H9 (cell line): ENCODE measurements at regions not wholly inside any gene's neighbourhood (a gene's known extent, or its start where the extent isn't known, plus 50 kb on each side); places are given as distances from the start of the nearest gene placed in this dataset.

Source experiments
- DNase-seq: peaks from one replicate; pipeline ENCODE4 v3.0.0-alpha.2; 2017
- H2AFZ ChIP-seq: one replicate; pipeline ENCODE4 v1.6.1; 2013; ENCODE audit warnings: mild to moderate bottlenecking, low read length, control low read depth, moderate library complexity
- H2AK5ac ChIP-seq: 2 replicates; pipeline ENCODE4 v1.6.1; 2013; ENCODE audit warnings: low read length, control low read depth, mixed read lengths; ENCODE audit not compliant: insufficient read length
- H2BK120ac ChIP-seq: one replicate; pipeline ENCODE4 v1.6.1; 2013; ENCODE audit warnings: low read depth, mild to moderate bottlenecking, low read length, control low read depth, inconsistent platforms; ENCODE audit not compliant: poor library complexity, severe bottlenecking
- H2BK12ac ChIP-seq: 2 replicates; pipeline ENCODE4 v1.6.1; 2013; ENCODE audit warnings: low read length, control low read depth, mixed read lengths, low read depth; ENCODE audit not compliant: insufficient read length
- H2BK15ac ChIP-seq: 2 replicates; pipeline ENCODE4 v1.6.1; 2013; ENCODE audit warnings: low read depth, low read length, control low read depth
- H2BK20ac ChIP-seq: one replicate; pipeline ENCODE4 v1.6.1; 2013; ENCODE audit warnings: low read depth, mild to moderate bottlenecking, low read length, control low read depth, inconsistent platforms; ENCODE audit not compliant: poor library complexity, severe bottlenecking
- H2BK5ac ChIP-seq: 2 replicates; pipeline ENCODE4 v1.6.1; 2013; ENCODE audit warnings: low read length, control low read depth, mixed read lengths; ENCODE audit not compliant: insufficient read length
- H3K14ac ChIP-seq: 2 replicates; pipeline ENCODE4 v1.6.1; 2013; ENCODE audit warnings: low read length, control low read depth; ENCODE audit not compliant: insufficient read depth
- H3K18ac ChIP-seq: 2 replicates; pipeline ENCODE4 v1.6.1; 2013; ENCODE audit warnings: low read depth, mild to moderate bottlenecking, mixed read lengths, low read length, control low read depth; ENCODE audit not compliant: insufficient read length
- H3K23ac ChIP-seq: 2 replicates; pipeline ENCODE4 v1.6.1; 2013; ENCODE audit warnings: low read length, control low read depth, mixed read lengths, low read depth; ENCODE audit not compliant: insufficient read length
- H3K23me2 ChIP-seq: 2 replicates; pipeline ENCODE4 v1.6.1; 2013; ENCODE audit warnings: low read depth, mild to moderate bottlenecking, mixed read lengths, low read length, control low read depth; ENCODE audit not compliant: insufficient read length, poor library complexity, severe bottlenecking
- H3K27ac ChIP-seq: 2 replicates; pipeline ENCODE4 v1.5.1; 2013; ENCODE audit warnings: low read length, control low read depth, mixed read lengths, low read depth; ENCODE audit not compliant: insufficient read length
- H3K27me3 ChIP-seq: 2 replicates; pipeline ENCODE4 v1.6.1; 2013; ENCODE audit warnings: low read length, control low read depth, inconsistent platforms; ENCODE audit not compliant: insufficient read depth
- H3K4ac ChIP-seq: 2 replicates; pipeline ENCODE4 v1.6.1; 2013; ENCODE audit warnings: low read depth, mild to moderate bottlenecking, control low read depth, inconsistent platforms, low read length, moderate library complexity
- H3K4me1 ChIP-seq: 2 replicates; pipeline ENCODE4 v1.6.1; 2013; ENCODE audit warnings: low read length, control low read depth, inconsistent platforms; ENCODE audit not compliant: insufficient read depth
- H3K4me2 ChIP-seq: 2 replicates; pipeline ENCODE4 v1.6.1; 2013; ENCODE audit warnings: low read length, control low read depth, mixed read lengths; ENCODE audit not compliant: insufficient read length, insufficient read depth
- H3K56ac ChIP-seq: 2 replicates; pipeline ENCODE4 v1.6.1; 2013; ENCODE audit warnings: low read depth, mild to moderate bottlenecking, mixed read lengths, low read length, control low read depth; ENCODE audit not compliant: insufficient read length
- H3K79me1 ChIP-seq: 2 replicates; pipeline ENCODE4 v1.6.1; 2013; ENCODE audit warnings: low read depth, mild to moderate bottlenecking, moderate library complexity, low read length, control low read depth, inconsistent platforms; ENCODE audit not compliant: insufficient read depth, poor library complexity, severe bottlenecking
- H3K79me2 ChIP-seq: 2 replicates; pipeline ENCODE4 v1.6.1; 2013; ENCODE audit warnings: low read length, control low read depth, inconsistent platforms; ENCODE audit not compliant: insufficient read depth
- H3K9ac ChIP-seq: 2 replicates; pipeline ENCODE4 v1.6.1; 2013; ENCODE audit warnings: low read length, control low read depth, mixed read lengths; ENCODE audit not compliant: insufficient read length; ENCODE audit errors: extremely low read depth
- H3K9me3 ChIP-seq: one replicate; pipeline ENCODE4 v1.6.1; 2013; ENCODE audit warnings: low read depth, low read length, inconsistent platforms; ENCODE audit not compliant: control insufficient read depth
- H3T11ph ChIP-seq: one replicate; pipeline ENCODE4 v1.6.1; 2013; ENCODE audit warnings: mild to moderate bottlenecking, low read length, control low read depth, inconsistent platforms
- H4K20me1 ChIP-seq: one replicate; pipeline ENCODE4 v1.6.1; 2013; ENCODE audit not compliant: control insufficient read depth, insufficient read length, insufficient read depth
- H4K5ac ChIP-seq: 2 replicates; pipeline ENCODE4 v1.6.1; 2013; ENCODE audit warnings: low read depth, mild to moderate bottlenecking, mixed read lengths, low read length, control low read depth; ENCODE audit not compliant: insufficient read length
- H4K8ac ChIP-seq: replicated peaks from 2 replicates; pipeline ENCODE4 v1.6.1; 2013; ENCODE audit warnings: low read length, control low read depth, mixed read lengths, low read depth; ENCODE audit not compliant: insufficient read length
- H4K91ac ChIP-seq: 2 replicates; pipeline ENCODE4 v1.6.1; 2013; ENCODE audit warnings: low read depth, mild to moderate bottlenecking, moderate library complexity, mixed read lengths, low read length, control low read depth; ENCODE audit not compliant: insufficient read length
- H3K27ac Mint-ChIP-seq, 3 experiments: 2 replicates in 2 of 3; 3 replicates in 1 of 3; pipeline ENCODE4 v1.8.0; 2020 to 2021; ENCODE audit warnings: mixed read lengths in 3 of 3, mild to moderate bottlenecking in 1 of 3, moderate library complexity in 1 of 3
- H3K27me3 Mint-ChIP-seq: 2 replicates; pipeline ENCODE4 v1.8.0; 2021; ENCODE audit warnings: low read depth, mild to moderate bottlenecking, moderate library complexity, mixed read lengths
- H3K36me3 Mint-ChIP-seq, 3 experiments: 2 replicates in 2 of 3; 3 replicates in 1 of 3; pipeline ENCODE4 v1.8.0; 2020 to 2021; ENCODE audit warnings: low read depth in 3 of 3, mixed read lengths in 3 of 3; ENCODE audit not compliant: insufficient read depth in 1 of 3
- H3K4me1 Mint-ChIP-seq, 2 experiments: 2 replicates each; pipeline ENCODE4 v1.8.0; 2020; ENCODE audit warnings: mixed read lengths in 2 of 2
- H3K4me3 Mint-ChIP-seq, 2 experiments: 2 replicates in 1 of 2; 3 replicates in 1 of 2; pipeline ENCODE4 v1.8.0; 2020 to 2021; ENCODE audit warnings: mild to moderate bottlenecking in 2 of 2, mixed read lengths in 2 of 2, moderate library complexity in 1 of 2
- H3K9me3 Mint-ChIP-seq, 2 experiments: 2 replicates in 1 of 2; 3 replicates in 1 of 2; pipeline ENCODE4 v1.8.0; 2020; ENCODE audit warnings: mild to moderate bottlenecking in 2 of 2, mixed read lengths in 2 of 2, moderate library complexity in 1 of 2
- CTCF ChIP-seq: fragments of 200-600 bp; sonication (generic); conservative IDR thresholded peaks from 3 replicates; pipeline ENCODE4 v1.8.0; 2021; ENCODE audit warnings: antibody characterized with exemption, mild to moderate bottlenecking
- WGBS: extraction: QIAGEN DNeasy Blood & Tissue Kit; methylation state at CpG from one replicate; pipeline ENCODE4 v1.1.7; 2013; ENCODE audit warnings: missing lambda C conversion rate, low lambda C conversion rate, mixed read lengths; ENCODE audit not compliant: insufficient read length; ENCODE audit errors: extremely low coverage; 5-methylcytosine and 5-hydroxymethylcytosine counted together

GRCh38 chr7:54847921-54848320 lies 88.9 kb upstream of the SEC61G start:
- Histone ChIP-seq H3K9me3 (no peaks in the 10 kb centered on the region), H4K20me1 (no peaks in the 10 kb centered on the region), H3K4me2 (no peak overlapping the region), H2AFZ (no peak overlapping the region), H2BK15ac (no peak overlapping the region), H3K4me1 (no peaks in the 10 kb centered on the region), H2BK120ac (no peak overlapping the region), H2AK5ac (no peak overlapping the region), H3K79me2 (no peaks in the 10 kb centered on the region), H3K27me3 (no peaks in the 10 kb centered on the region), H4K8ac (no peak overlapping the region), H4K5ac (no peak overlapping the region), H3K56ac (no peak overlapping the region), H2BK5ac (no peak overlapping the region), H3K14ac (no peak overlapping the region), H3K79me1 (no peaks in the 10 kb centered on the region), H2BK12ac (no peak overlapping the region), H3K23ac (no peak overlapping the region), H3K4ac (no peak overlapping the region), H3K18ac (no peak overlapping the region), H3K27ac (no peak overlapping the region), H2BK20ac (no peak overlapping the region), H4K91ac (no peak overlapping the region), H3K9ac (no peak overlapping the region), H3T11ph (no peak overlapping the region), H3K23me2 (no peaks in the 10 kb centered on the region)
- H3K27ac Mint-ChIP-seq, result no peak overlapping the region
- no peak overlapping the region for H3K4me3 Mint-ChIP-seq
- WGBS, result no CpG with 5 or more reads among the region's 1 CpG
- no peaks in the 10 kb centered on the region; the same call in 1 of the 2 replicates for H3K27me3 Mint-ChIP-seq
- DNase-seq, result no peak
- no peaks in the 10 kb centered on the region for H3K4me1 Mint-ChIP-seq
- H3K9me3 Mint-ChIP-seq, result peaks cover 23 to 26% of the 10 kb centered on the region in 2 experiments
- TF ChIP-seq CTCF, result no peak
- H3K36me3 Mint-ChIP-seq, result peaks cover 0 to 8% (median 4%) of the 10 kb centered on the region in 3 experiments; a peak in 4 of 7 replicates
